ENCODE measurements at regions not wholly inside any gene's neighbourhood (a gene's known extent, or its start where the extent isn't known, plus 50 kb on each side); places are given as distances from the start of the nearest gene placed in this dataset.

DNA sequence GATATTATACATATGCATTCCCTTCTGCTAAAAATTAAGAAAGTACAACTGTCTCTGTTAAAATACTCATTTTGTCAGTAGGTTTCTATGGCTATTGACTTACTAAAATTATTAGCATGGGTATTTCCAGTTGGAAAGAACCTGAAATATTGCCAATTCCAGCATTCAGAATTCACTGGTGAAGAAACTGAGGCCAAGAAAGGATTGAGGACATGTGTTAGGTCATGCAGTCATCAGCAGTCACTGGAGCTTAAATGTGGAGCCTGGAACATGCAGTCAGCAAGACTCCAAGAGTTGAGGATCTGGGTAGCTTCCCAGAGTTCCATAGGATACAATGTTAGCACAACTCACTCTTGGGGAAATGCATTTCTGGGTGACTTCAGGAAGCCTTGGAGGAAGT, 1335.6 kb downstream of the AACS start:
- Mint-ChIP-seq H3K27me3 (ENCODE audit: unreplicated experiment) (no peaks in the 10 kb centered on the region), H3K27ac (ENCODE audit: unreplicated experiment) (no peak overlapping the region), H3K4me3 (ENCODE audit: low read depth, unreplicated experiment) (no peak overlapping the region), H3K36me3 (ENCODE audit: insufficient read depth, unreplicated experiment) (no peaks in the 10 kb centered on the region), H3K4me1 (ENCODE audit: low read depth, unreplicated experiment) (no peaks in the 10 kb centered on the region), H3K9me3 (ENCODE audit: low read depth, unreplicated experiment) (peaks cover 12% of the 10 kb centered on the region)
- no TSS peak for BruUV-seq (replicated peaks)
- TF ChIP-seq, protein P1, sequence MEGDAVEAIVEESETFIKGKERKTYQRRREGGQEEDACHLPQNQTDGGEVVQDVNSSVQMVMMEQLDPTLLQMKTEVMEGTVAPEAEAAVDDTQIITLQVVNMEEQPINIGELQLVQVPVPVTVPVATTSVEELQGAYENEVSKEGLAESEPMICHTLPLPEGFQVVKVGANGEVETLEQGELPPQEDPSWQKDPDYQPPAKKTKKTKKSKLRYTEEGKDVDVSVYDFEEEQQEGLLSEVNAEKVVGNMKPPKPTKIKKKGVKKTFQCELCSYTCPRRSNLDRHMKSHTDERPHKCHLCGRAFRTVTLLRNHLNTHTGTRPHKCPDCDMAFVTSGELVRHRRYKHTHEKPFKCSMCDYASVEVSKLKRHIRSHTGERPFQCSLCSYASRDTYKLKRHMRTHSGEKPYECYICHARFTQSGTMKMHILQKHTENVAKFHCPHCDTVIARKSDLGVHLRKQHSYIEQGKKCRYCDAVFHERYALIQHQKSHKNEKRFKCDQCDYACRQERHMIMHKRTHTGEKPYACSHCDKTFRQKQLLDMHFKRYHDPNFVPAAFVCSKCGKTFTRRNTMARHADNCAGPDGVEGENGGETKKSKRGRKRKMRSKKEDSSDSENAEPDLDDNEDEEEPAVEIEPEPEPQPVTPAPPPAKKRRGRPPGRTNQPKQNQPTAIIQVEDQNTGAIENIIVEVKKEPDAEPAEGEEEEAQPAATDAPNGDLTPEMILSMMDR (IDR thresholded peaks at IDR 0.05; ENCODE audit: unreplicated experiment) = no peak
- CTCF ChIA-PET = no interaction called here
- intact Hi-C loops (cut with micrococcal nuclease; ENCODE audit: unreplicated experiment) = no loop called here
- no peak for DNase-seq

DNA sequence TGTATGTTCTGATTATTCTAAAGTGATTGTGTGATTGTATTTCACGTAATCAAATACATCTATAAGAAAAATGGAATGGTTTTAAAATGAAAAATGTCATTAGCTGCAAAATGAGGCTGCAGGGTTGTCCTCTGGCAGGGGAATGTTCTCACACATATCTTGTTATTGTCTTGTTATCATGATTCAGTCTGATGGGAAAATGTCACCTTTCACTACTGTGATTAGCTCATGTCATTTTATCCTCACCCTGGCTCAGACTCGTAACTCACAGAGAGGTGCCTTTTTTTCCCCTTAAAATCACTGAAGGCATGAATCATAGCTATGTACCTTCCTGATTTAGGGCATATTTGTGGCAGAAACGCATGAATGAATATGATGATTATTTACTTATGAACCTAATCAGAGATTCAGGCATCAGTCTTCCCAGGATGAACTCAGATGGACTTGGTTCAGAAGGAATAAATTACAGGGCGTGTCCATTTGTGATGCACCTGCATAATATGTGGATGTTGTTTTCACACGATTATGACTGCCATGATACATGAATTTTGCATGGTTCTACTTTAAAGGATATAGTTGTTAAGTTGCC, 1339.2 kb downstream of the AACS start:
- no peaks in the 10 kb centered on the region for H3K36me3 Mint-ChIP-seq (ENCODE audit: insufficient read depth, unreplicated experiment)
- H3K9me3 Mint-ChIP-seq (ENCODE audit: low read depth, unreplicated experiment) = peaks cover 8% of the 10 kb centered on the region
- CTCF ChIA-PET = no interaction called here
- BruUV-seq (replicated peaks) = no TSS peak
- no peak for DNase-seq
- no peaks in the 10 kb centered on the region for H3K27me3 Mint-ChIP-seq (ENCODE audit: unreplicated experiment)
- TF ChIP-seq, protein P1 (IDR thresholded peaks at IDR 0.05; ENCODE audit: unreplicated experiment) = no peak
- no peaks in the 10 kb centered on the region for H3K4me1 Mint-ChIP-seq (ENCODE audit: low read depth, unreplicated experiment)
- H3K27ac Mint-ChIP-seq (ENCODE audit: unreplicated experiment) = no peak overlapping the region
- H3K4me3 Mint-ChIP-seq (ENCODE audit: low read depth, unreplicated experiment) = no peak overlapping the region
- intact Hi-C loops (cut with micrococcal nuclease; ENCODE audit: unreplicated experiment) = no loop called here

DNA sequence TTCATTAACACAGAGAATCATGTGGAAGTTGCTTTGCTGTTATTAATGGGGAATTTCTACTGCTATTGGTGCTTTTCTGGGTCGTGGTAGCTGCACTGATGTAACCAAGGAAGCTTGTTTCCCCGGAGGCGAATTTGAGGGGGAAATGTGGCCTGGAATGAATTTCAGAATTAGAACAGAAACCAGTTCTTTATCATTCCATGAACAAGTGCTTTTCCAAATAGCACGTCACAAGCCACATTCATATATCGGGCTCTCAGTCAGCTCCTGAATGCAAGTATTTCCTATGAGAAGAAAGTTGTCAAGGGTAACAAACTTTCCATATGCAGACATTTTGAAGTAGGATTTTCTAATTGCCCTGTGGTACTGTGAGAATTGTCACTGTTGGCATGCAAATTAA, 1353.2 kb downstream of the AACS start:
- H3K36me3 Mint-ChIP-seq (ENCODE audit: insufficient read depth, unreplicated experiment) = no peaks in the 10 kb centered on the region
- CTCF ChIA-PET = no interaction called here
- TF ChIP-seq, protein P1 (IDR thresholded peaks at IDR 0.05; ENCODE audit: unreplicated experiment) = no peak
- H3K9me3 Mint-ChIP-seq (ENCODE audit: low read depth, unreplicated experiment) = peaks cover 7% of the 10 kb centered on the region
- no peaks in the 10 kb centered on the region for H3K27me3 Mint-ChIP-seq (ENCODE audit: unreplicated experiment)
- H3K27ac Mint-ChIP-seq (ENCODE audit: unreplicated experiment) = no peak overlapping the region
- BruUV-seq (replicated peaks) = no TSS peak
- no peak for DNase-seq
- intact Hi-C loops (cut with micrococcal nuclease; ENCODE audit: unreplicated experiment) = no loop called here
- no peak overlapping the region for H3K4me3 Mint-ChIP-seq (ENCODE audit: low read depth, unreplicated experiment)
- H3K4me1 Mint-ChIP-seq (ENCODE audit: low read depth, unreplicated experiment) = no peaks in the 10 kb centered on the region

DNA sequence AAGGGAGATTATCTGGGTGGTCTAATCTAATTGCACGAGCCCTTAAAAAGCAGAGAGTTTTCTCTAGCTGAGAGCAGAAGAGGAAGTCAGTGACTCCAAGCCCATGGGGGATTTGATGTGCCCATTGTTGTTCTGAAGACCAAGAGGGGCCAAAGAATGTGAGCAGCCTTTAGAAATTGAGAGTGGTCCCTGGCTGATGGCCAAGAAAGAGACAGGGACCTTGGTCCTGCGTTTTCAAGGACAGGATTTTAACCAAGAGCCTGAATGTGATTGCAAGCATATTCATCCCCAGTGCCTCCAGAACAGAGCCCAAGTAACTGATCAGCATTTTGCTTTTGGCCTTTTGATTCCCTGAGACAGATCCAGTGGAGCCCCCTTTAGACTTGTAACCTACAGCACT, 1353.9 kb downstream of the AACS start:
- Mint-ChIP-seq H3K27ac (ENCODE audit: unreplicated experiment) (no peak overlapping the region), H3K9me3 (ENCODE audit: low read depth, unreplicated experiment) (peaks cover 7% of the 10 kb centered on the region), H3K27me3 (ENCODE audit: unreplicated experiment) (no peaks in the 10 kb centered on the region), H3K4me3 (ENCODE audit: low read depth, unreplicated experiment) (no peak overlapping the region), H3K4me1 (ENCODE audit: low read depth, unreplicated experiment) (no peaks in the 10 kb centered on the region), H3K36me3 (ENCODE audit: insufficient read depth, unreplicated experiment) (no peaks in the 10 kb centered on the region)
- CTCF ChIA-PET = no interaction called here
- intact Hi-C loops (cut with micrococcal nuclease; ENCODE audit: unreplicated experiment) = no loop called here
- no peak for DNase-seq
- TF ChIP-seq, protein P1 (IDR thresholded peaks at IDR 0.05; ENCODE audit: unreplicated experiment) = no peak
- BruUV-seq (replicated peaks) = no TSS peak
